Loucy (cell line): ENCODE measurements at regions not wholly inside any gene's neighbourhood (a gene's known extent, or its start where the extent isn't known, plus 50 kb on each side); places are given as distances from the start of the nearest gene placed in this dataset.

Experiments used
- H2AFZ ChIP-seq: fragments of 200-600 bp; sonication (generic); 2 replicates; pipeline ENCODE4 v1.6.0; 2016; ENCODE audit warnings: antibody characterized with exemption, mild to moderate bottlenecking, low read length, moderate library complexity
- H3F3A ChIP-seq: fragments of 200-600 bp; 2 replicates; pipeline ENCODE4 v1.6.0; 2016; ENCODE audit warnings: antibody characterized with exemption, low read depth, mild to moderate bottlenecking
- H3K27me3 ChIP-seq: fragments of 200-600 bp; sonication (generic); 2 replicates; pipeline ENCODE4 v1.6.1; 2014; ENCODE audit warnings: low read length, mild to moderate bottlenecking; ENCODE audit not compliant: insufficient read depth, poor library complexity, severe bottlenecking
- H3K36me3 ChIP-seq: fragments of 200-600 bp; sonication (generic); 2 replicates; pipeline ENCODE4 v1.6.1; 2016; ENCODE audit warnings: low read length; ENCODE audit not compliant: insufficient read depth
- H3K4me1 ChIP-seq: fragments of 200-600 bp; sonication (generic); 2 replicates; pipeline ENCODE4 v1.5.1; 2014; ENCODE audit warnings: low read length, mild to moderate bottlenecking; ENCODE audit not compliant: insufficient read depth, poor library complexity, severe bottlenecking
- H3K4me2 ChIP-seq: fragments of 200-600 bp; sonication (generic); 2 replicates; pipeline ENCODE4 v1.6.0; 2014; ENCODE audit warnings: antibody characterized with exemption, low read length, low read depth, mild to moderate bottlenecking; ENCODE audit not compliant: poor library complexity, severe bottlenecking
- H3K4me3 ChIP-seq: fragments of 200-600 bp; sonication (generic); 2 replicates; pipeline ENCODE4 v1.5.1; 2014; ENCODE audit warnings: low read length, mild to moderate bottlenecking, mixed read lengths; ENCODE audit not compliant: poor library complexity, severe bottlenecking
- H3K79me2 ChIP-seq: fragments of 200-600 bp; sonication (generic); 2 replicates; pipeline ENCODE4 v1.6.1; 2014; ENCODE audit warnings: low read length; ENCODE audit not compliant: insufficient read depth
- H3K9ac ChIP-seq: fragments of 200-600 bp; sonication (generic); 2 replicates; pipeline ENCODE4 v1.6.0; 2014; ENCODE audit warnings: mild to moderate bottlenecking, low read depth, low read length, moderate library complexity; ENCODE audit not compliant: poor library complexity, severe bottlenecking
- H3K9me2 ChIP-seq: fragments of 200-600 bp; sonication (generic); replicated peaks from 2 replicates; pipeline ENCODE4 v1.6.1; 2016; ENCODE audit warnings: low read depth, low read length, mixed read lengths
- H3K9me3 ChIP-seq: fragments of 200-600 bp; sonication (generic); 2 replicates; pipeline ENCODE4 v1.6.1; 2014; ENCODE audit warnings: mild to moderate bottlenecking, antibody characterized with exemption, low read length, low read depth; ENCODE audit not compliant: insufficient read depth
- H4K20me1 ChIP-seq: fragments of 200-600 bp; sonication (generic); 2 replicates; pipeline ENCODE4 v1.6.0; 2014; ENCODE audit warnings: antibody characterized with exemption, low read length, mild to moderate bottlenecking; ENCODE audit not compliant: insufficient read depth, poor library complexity, severe bottlenecking
- EZH2phosphoT487 ChIP-seq: fragments of 200-600 bp; IDR thresholded peaks from 2 replicates; pipeline ENCODE4 v1.6.1; 2018; ENCODE audit warnings: antibody characterized with exemption, mild to moderate bottlenecking, moderate library complexity, borderline replicate concordance
- TF ChIP-seq, protein P1 (sequence below): fragments of 200-600 bp; sonication (generic); conservative IDR thresholded peaks from 2 replicates; pipeline ENCODE4 v1.5.1; 2014; ENCODE audit warnings: mild to moderate bottlenecking, antibody characterized with exemption, low read length

DNA sequence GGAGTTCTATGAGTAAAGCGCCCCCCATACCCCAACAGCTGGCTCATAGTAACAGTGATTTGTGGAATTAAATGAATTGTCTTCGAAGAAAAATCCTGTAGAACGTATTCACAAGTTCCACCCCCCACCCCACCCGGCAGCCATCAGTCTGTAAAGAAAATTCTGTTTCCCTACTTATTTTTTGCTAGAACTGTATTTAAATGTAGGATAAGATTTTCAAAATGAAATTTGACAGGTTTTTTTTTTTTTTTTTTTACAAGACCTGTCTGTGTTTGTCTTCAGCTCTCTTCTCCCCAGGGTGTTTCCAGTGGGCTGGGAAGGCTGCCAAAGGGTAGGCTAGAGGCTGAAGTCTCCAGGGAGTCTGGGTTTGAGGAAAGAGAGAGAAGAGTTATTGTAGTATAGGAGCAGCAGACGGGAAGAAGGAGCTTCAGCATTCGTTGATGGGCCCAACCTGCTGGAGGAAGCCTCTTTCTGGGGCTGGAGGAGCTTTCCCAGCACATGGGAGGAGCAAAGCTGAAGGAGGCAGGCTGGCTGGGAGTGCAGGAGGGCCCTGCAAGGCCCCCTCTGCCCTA lies 130.6 kb upstream of the SEMA6D start:
- Histone ChIP-seq H2AFZ (no peak overlapping the region), H3K9me2 (no peaks in the 10 kb centered on the region), H3K9me3 (no peaks in the 10 kb centered on the region), H4K20me1 (no peaks in the 10 kb centered on the region), H3K27me3 (no peaks in the 10 kb centered on the region), H3K9ac (no peak overlapping the region), H3K4me1 (no peaks in the 10 kb centered on the region), H3K36me3 (no peaks in the 10 kb centered on the region), H3K4me2 (no peak overlapping the region), H3K4me3 (no peak overlapping the region), H3F3A (no peaks in the 10 kb centered on the region), H3K79me2 (no peaks in the 10 kb centered on the region)
- TF ChIP-seq EZH2phosphoT487, result no peak
- TF ChIP-seq, protein P1, sequence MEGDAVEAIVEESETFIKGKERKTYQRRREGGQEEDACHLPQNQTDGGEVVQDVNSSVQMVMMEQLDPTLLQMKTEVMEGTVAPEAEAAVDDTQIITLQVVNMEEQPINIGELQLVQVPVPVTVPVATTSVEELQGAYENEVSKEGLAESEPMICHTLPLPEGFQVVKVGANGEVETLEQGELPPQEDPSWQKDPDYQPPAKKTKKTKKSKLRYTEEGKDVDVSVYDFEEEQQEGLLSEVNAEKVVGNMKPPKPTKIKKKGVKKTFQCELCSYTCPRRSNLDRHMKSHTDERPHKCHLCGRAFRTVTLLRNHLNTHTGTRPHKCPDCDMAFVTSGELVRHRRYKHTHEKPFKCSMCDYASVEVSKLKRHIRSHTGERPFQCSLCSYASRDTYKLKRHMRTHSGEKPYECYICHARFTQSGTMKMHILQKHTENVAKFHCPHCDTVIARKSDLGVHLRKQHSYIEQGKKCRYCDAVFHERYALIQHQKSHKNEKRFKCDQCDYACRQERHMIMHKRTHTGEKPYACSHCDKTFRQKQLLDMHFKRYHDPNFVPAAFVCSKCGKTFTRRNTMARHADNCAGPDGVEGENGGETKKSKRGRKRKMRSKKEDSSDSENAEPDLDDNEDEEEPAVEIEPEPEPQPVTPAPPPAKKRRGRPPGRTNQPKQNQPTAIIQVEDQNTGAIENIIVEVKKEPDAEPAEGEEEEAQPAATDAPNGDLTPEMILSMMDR, result no peak

DNA sequence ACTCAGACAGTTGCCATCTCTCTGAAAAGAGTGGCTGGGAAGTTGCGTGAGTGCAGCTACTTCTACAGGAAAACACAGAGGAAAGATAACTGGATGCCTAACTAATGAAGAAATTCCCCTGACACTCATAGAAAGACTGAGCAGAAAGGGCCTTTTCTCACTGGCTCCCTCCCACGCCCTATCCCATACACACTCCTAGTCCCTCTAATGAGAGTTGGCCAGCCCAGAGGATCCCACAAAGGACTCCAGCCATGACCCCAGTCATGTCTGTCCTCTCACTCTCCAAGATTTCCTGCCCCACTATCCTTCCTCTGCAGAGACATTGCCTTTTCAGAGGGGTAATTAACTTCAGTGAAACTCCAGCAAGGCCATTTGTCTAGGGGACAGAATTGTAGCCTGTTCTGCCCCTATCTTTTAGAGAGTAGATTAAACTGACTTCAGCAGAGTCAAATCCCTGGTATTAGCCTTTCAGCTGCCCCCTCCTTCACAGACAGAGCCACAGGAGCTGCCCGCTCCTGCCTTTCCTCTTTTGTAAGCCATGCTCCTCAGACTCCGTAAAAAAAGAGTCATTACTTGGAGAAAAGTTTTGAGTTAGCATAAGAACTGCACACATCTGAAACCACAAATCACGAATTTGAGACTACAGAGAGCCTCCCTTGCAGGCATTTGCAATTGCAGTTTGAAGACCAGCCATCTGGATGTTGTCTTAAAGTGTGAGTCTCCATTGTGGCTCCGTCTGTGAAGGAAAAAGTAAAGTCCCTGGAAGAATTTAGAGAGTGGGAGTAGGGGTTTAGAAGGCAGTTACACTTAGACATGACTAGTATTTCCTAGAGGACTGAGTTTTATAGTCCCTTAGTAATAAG lies 129.1 kb upstream of the SEMA6D start:
- no peaks in the 10 kb centered on the region for H4K20me1 ChIP-seq
- no peaks in the 10 kb centered on the region for H3K27me3 ChIP-seq
- H3K4me3 ChIP-seq, result no peak overlapping the region
- no peaks in the 10 kb centered on the region for H3K4me1 ChIP-seq
- TF ChIP-seq EZH2phosphoT487, result no peak
- TF ChIP-seq, protein P1, result no peak
- H3K9me2 ChIP-seq, result no peaks in the 10 kb centered on the region
- H3K9me3 ChIP-seq, result no peaks in the 10 kb centered on the region
- no peak overlapping the region for H3K4me2 ChIP-seq
- H2AFZ ChIP-seq, result no peak overlapping the region
- no peaks in the 10 kb centered on the region for H3K79me2 ChIP-seq
- no peaks in the 10 kb centered on the region for H3F3A ChIP-seq
- H3K36me3 ChIP-seq, result no peaks in the 10 kb centered on the region
- H3K9ac ChIP-seq, result no peak overlapping the region

DNA sequence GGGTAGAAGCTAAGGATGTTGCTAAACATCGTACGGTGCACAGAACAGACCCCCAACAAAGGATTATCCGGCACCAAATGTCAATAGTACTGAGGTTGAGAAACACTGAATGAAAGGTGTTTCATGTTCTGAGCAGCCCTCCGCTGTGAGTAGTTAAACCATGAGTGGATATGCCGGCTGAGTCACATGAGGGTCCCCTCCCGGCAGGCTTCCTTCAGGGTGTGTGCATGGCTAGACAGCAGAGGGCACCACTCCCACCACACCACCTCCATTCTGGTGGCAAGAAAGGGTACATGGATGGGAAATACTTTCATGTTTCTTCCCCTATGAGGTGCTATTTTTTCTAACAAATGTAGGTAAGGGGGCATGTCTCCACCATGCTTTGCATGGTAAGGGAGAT lies 128.3 kb upstream of the SEMA6D start:
- Histone ChIP-seq H3K27me3 (no peaks in the 10 kb centered on the region), H2AFZ (no peak overlapping the region), H3F3A (no peaks in the 10 kb centered on the region), H3K9me2 (no peaks in the 10 kb centered on the region), H4K20me1 (no peaks in the 10 kb centered on the region), H3K9ac (no peak overlapping the region), H3K4me2 (no peak overlapping the region), H3K4me3 (no peak overlapping the region), H3K36me3 (no peaks in the 10 kb centered on the region), H3K4me1 (no peaks in the 10 kb centered on the region), H3K79me2 (no peaks in the 10 kb centered on the region), H3K9me3 (no peaks in the 10 kb centered on the region)
- no peak for TF ChIP-seq EZH2phosphoT487
